Dermis microvascular lymphatic vessel endothelial cell (primary cell): ENCODE measurements at regions not wholly inside any gene's neighbourhood (a gene's known extent, or its start where the extent isn't known, plus 50 kb on each side); places are given as distances from the start of the nearest gene placed in this dataset.
"Not testable (repeated sequence)": the region's sequence is repeated elsewhere in the genome, so short reads cannot be mapped to it uniquely, and the experiment has no call there.

ENCODE experiments used
- DNase-seq, 2 donors: peaks; one replicate each; pipeline versions ENCODE4 v3.0.0 to v3.0.0-alpha.2; 2010; ENCODE audit warnings: low read depth in 2 of 2

DNA sequence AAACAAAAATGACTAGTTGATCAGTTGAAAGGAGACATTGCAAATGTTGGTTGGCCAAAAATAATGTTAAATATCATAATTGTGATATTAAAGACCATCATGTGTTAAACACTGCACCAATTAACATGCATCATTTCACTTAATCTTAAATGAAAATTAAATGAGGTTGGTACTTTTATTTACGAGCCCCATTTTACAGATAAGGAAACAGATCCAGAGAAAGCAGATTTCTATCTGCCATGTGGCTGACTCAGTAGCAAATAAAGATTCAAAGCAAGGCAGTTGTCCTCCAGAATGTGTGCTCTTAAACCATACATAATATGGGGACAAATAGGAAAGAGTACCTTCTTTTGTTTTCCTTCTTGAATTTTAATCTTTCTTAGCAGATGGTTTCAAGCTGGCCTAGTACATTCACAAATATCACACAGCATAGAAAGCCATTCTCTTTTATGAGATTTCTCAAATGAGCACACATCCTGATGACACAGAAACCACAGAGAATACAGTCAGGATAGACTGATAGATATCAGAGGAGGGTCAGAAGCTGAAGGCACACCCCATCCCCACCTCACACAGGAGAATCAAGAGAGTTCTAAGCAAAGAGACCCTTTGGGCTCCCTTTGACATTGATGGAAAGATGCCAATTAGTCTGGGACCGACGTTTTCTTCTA, 647.9 kb upstream of the CAMK1G start:
- no peak for DNase-seq

DNA sequence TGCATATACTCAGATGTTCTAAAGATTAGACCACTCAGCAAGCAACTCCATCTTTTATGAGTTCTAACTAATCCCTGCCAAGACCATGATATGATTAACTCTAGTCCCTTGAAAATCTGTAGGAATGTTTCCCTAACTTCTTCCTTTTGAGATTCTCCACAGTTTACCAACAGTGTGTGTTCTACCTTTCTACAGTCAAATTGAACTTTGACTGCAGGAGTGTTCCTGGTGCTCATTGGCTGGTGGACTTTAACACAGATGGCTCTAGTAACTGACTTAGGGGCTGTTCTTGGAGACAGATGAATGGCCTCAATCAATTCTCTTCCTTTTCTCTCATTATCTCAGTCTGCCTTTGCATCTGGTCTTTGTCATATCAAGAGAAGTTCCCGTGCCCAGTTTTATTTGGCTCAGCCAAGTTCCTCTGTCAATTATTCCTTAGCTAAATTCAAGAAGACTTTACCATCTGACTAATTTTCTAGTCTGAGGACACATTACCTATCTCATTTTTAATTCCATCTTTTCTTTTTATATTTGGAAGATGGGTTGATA, 643.9 kb upstream of the CAMK1G start:
- no peak for DNase-seq

- DNase-seq = peak; percentile 29 to 66
Observed at GRCh38 chr1:208942394-208943130, 641.0 kb upstream of the CAMK1G start.

DNA sequence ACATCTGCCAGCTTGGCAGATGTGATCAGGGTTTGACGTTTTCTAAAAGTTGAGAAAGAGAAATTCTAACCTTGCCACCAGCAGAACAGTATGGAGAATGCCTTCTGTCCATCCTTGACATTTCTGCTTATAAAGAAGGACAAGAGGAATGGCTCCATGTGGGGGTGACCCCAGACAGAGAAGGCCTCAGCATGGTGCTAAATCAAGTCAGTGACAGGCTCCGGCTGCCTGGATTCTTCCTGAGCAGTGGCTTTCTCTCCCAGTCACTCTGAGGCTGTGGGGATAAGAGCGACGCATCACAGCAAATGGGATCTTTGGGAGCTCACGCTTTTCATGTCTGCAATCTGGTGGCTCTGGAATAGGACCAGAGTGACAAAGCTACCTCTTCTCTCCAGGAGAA, 640.2 kb upstream of the CAMK1G start:
- DNase-seq = no peak

- peak; percentile 75 to 78 for DNase-seq
Observed at GRCh38 chr1:208944981-208945451, 638.5 kb upstream of the CAMK1G start.

- DNase-seq = no peak
Observed at GRCh38 chr1:208950206-208950605, 633.3 kb upstream of the CAMK1G start.

DNA sequence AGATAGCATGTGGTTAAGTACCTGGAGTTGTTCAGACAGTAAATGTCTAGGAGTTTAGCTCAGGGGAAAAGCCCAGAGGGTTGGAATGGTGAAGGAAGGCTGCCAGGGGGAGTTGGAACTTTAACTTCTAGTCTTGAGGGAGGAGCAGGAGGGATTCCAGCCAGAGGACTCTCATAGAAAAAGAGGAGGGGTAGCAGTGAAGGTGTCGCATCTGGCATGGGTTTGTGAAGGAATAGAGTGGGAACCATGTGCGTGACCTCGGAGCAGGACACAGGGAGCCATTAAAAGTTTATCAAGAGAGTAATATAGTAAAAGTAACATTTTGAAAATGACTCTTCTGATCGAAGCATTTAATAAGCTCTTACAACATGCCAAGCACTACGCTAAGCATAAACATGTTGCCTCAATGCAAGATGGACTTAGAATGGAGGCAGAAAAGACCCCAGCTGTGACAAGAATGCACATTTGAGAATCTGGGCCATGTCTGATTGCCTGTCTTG, 632.4 kb upstream of the CAMK1G start:
- DNase-seq = no peak

GRCh38 chr1:208951908-208952307, 631.6 kb upstream of the CAMK1G start:
- peak; percentile 86 to 95 for DNase-seq

DNA sequence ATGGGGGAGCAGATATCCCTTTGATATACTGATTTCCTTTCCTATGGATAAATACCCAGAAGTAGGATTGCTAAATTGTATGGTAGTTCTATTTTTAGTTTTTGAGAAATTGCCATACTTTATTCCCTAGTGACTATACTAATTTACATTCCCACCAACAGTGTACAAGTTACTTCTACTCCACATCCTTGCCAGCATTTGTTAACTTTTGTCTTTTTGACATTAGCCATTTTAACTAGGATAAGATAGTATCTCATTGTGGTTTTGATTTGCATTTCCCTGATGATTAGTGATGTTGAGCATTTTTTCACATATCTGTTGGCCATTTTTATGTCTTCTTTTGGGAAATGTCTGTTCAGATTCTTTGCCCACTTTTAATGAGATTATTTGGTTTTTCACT, 620.6 kb upstream of the CAMK1G start:
- no peak for DNase-seq

GRCh38 chr1:208965351-208965750, 618.2 kb upstream of the CAMK1G start:
- no peak for DNase-seq

GRCh38 chr1:208967334-208967733, 616.2 kb upstream of the CAMK1G start:
- DNase-seq = no peak

GRCh38 chr1:208974717-208975116, 608.8 kb upstream of the CAMK1G start:
- DNase-seq = no peak

DNA sequence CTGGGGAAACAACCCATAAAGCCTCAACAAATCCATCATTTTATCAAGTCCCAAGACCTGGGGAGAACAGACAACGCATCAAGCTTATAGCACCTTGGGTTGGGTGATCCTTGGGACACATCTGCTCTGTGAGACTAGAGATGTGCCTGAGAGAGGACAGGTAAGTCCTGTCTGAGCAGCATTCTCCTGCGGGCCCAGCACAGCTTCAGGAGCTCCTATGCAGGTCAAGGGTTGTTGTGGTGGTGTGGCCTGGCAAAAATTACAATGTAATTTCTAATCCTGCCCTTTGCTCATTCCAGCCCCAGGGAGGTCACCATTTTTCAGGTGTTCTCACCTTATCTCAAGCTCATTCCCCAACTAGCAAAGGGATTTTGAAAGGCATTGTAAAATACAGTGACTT, 608.1 kb upstream of the CAMK1G start:
- DNase-seq = no peak

DNA sequence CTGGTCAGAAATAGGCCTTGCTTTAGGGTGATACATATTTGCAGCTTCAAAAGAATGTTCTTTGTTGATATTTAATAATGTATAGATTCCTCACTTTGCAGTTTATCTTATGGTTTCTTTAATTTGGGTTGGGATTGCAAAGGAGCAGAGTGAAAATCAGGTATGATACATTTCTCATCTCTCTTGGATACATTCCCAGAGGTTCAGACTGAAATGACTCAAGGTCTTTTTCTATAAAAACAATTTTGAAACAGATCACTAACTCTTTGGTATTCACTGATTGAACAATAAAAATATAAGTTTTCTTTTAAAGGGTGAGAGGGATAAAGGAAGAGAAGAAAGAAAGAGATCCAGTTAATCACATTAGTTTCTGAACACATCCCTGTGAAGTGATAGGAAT, 606.5 kb upstream of the CAMK1G start:
- no peak for DNase-seq

DNA sequence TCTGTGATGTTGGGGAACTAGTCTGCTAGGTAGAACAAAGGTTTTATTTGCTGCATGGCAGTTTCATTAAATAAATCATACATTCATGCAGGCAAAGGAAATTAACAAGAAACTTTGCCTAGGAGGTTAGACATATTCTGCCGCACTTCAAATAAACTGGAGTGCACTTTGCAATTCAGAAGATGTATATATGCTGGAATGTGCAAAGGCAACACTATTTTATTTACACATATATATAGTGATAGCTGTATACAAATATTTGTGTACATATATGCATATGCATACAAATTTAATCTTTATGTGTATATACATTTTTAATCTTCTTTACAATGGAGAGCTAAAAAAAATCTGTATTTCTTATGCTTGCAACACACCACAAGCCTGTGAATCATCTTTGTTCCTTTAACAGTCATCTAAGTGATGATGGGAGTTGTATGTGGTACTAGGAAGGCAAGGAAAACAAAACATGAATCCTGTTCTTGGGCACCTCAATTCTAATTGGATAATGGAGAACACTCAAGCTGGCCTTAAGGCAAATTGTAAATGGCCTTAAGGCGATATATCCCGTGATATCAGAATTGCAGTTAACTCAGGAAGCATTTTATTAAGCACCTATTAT, 605.8 kb upstream of the CAMK1G start:
- DNase-seq = no peak

DNA sequence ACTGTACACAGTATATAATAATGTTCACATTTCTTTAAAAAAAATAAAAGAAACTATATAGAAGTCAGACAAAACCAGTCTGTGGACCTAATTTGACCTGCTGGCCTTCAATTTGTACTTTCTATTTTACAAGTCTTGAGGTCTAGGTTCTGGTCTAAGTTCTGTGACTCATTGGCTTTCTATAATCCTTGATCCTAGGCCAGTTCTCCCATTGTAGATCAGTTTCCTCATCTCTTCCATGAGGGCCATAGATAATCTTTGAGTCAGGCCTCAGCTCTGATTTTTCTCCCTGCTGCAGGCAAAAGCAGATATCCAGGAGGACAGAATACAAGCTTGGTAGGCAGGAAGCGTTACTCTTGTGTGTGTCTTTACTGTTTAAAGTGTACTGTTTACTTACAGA, 603.7 kb upstream of the CAMK1G start:
- DNase-seq = peak in 1 of 2 donors; percentile 29

- peak in 1 of 2 donors; percentile 78 for DNase-seq
Observed at GRCh38 chr1:208980605-208981004, 602.9 kb upstream of the CAMK1G start.

DNA sequence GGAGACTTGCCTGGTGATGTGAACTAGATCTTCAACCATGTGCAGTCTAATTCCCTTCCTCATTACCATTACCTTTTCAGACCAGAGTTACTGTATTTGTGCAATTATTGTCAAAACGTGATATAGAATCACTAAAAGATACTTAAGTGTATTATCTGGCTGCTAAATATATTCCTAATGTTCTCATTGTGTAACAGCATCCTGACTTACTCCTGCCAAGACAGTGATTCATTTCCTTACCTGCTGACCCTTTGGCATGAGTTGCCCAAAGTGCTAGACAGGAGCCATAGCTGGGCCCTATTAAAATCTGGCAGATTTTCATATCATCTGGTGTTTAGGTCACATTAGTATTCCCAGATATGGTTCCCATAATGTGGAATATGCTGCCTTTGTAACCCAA, 598.3 kb upstream of the CAMK1G start:
- peak in 1 of 2 donors; percentile 77 for DNase-seq

GRCh38 chr1:208988811-208989222, 594.7 kb upstream of the CAMK1G start:
- DNase-seq = peak; percentile 14 to 52

- no peak for DNase-seq
Observed at GRCh38 chr1:208990456-208990855, 593.1 kb upstream of the CAMK1G start.

DNA sequence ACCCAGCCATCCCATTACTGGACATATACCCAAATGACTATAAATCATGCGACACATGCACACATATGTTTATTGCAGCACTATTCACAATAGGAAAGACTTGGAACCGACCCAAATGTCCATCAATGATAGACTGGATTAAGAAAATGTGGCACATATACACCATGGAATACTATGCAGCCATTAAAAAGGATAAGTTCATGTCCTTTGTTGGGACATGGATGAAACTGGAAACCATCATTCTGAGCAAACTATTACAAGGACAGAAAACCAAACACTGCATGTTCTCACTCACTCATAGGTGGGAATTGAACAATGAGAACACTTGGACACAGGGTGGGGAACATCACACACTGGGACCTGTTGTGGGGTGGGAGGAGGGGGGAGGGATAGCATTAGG, 586.5 kb upstream of the CAMK1G start:
- DNase-seq = not testable (repeated sequence)

- peak in 1 of 2 donors; percentile 17 for DNase-seq
Observed at GRCh38 chr1:208997726-208998312, 585.7 kb upstream of the CAMK1G start.
